ENCODE measurements at regions not wholly inside any gene's neighbourhood (a gene's known extent, or its start where the extent isn't known, plus 50 kb on each side); places are given as distances from the start of the nearest gene placed in this dataset.

- DNase-seq (ENCODE audit: low read depth) = peak; percentile 33
These were observed 125.2 kb upstream of the PIK3C3 start for GRCh38 chr18:41829647-41830516.

GRCh38 chr18:41828137-41828536 is 126.9 kb upstream of the PIK3C3 start:
- no peak for DNase-seq (ENCODE audit: low read depth)

- no peak for DNase-seq (ENCODE audit: low read depth)
These were observed 134.2 kb upstream of the PIK3C3 start for GRCh38 chr18:41820784-41821183.

GRCh38 chr18:41818381-41819355 is 136.4 kb upstream of the PIK3C3 start:
- DNase-seq (ENCODE audit: low read depth) = no peak

GRCh38 chr18:41814651-41815050 is 140.4 kb upstream of the PIK3C3 start:
- no peak for DNase-seq (ENCODE audit: low read depth)

- DNase-seq (ENCODE audit: low read depth) = no peak
These were observed 145.4 kb upstream of the PIK3C3 start for GRCh38 chr18:41809652-41810051.

- DNase-seq (ENCODE audit: low read depth) = no peak
These were observed 149.7 kb upstream of the PIK3C3 start for GRCh38 chr18:41805341-41805740.

- no peak for DNase-seq (ENCODE audit: low read depth)
These were observed 156.2 kb upstream of the PIK3C3 start for GRCh38 chr18:41798879-41799278.

GRCh38 chr18:41790687-41791086 is 164.3 kb upstream of the PIK3C3 start:
- DNase-seq (ENCODE audit: low read depth) = no peak

- DNase-seq (ENCODE audit: low read depth) = no peak
These were observed 166.0 kb upstream of the PIK3C3 start for GRCh38 chr18:41789001-41789400.

GRCh38 chr18:41783879-41784278 is 171.2 kb upstream of the PIK3C3 start:
- no peak for DNase-seq (ENCODE audit: low read depth)

- no peak for DNase-seq (ENCODE audit: low read depth)
These were observed 171.8 kb upstream of the PIK3C3 start for GRCh38 chr18:41783065-41783818.

GRCh38 chr18:41771973-41772372 is 183.1 kb upstream of the PIK3C3 start:
- DNase-seq (ENCODE audit: low read depth) = no peak

- DNase-seq (ENCODE audit: low read depth) = no peak
These were observed 185.8 kb upstream of the PIK3C3 start for GRCh38 chr18:41769265-41769664.

- DNase-seq (ENCODE audit: low read depth) = no peak
These were observed 186.6 kb upstream of the PIK3C3 start for GRCh38 chr18:41768467-41768866.

- peak; percentile 29 for DNase-seq (ENCODE audit: low read depth)
These were observed 187.1 kb upstream of the PIK3C3 start for GRCh38 chr18:41767960-41768359.

GRCh38 chr18:41765460-41765859 is 189.6 kb upstream of the PIK3C3 start:
- no peak for DNase-seq (ENCODE audit: low read depth)

GRCh38 chr18:41763361-41763760 is 191.7 kb upstream of the PIK3C3 start:
- DNase-seq (ENCODE audit: low read depth) = no peak

- peak; percentile 68 for DNase-seq (ENCODE audit: low read depth)
These were observed 193.6 kb upstream of the PIK3C3 start for GRCh38 chr18:41761333-41762018.

GRCh38 chr18:41758534-41758933 is 196.5 kb upstream of the PIK3C3 start:
- no peak for DNase-seq (ENCODE audit: low read depth)

GRCh38 chr18:41756141-41756540 is 198.9 kb upstream of the PIK3C3 start:
- no peak for DNase-seq (ENCODE audit: low read depth)

Measured in LHCN-M2 (cell line).